GM12874 (cell line): ENCODE measurements at regions not wholly inside any gene's neighbourhood (a gene's known extent, or its start where the extent isn't known, plus 50 kb on each side); places are given as distances from the start of the nearest gene placed in this dataset.
A peak's percentile ranks its signal among the peaks of the same experiment; 100 is the strongest.

Source experiments
- CTCF ChIP-seq: IDR thresholded peaks from 2 replicates; pipeline ENCODE4 v1.5.1; 2011; ENCODE audit warnings: low read depth, mild to moderate bottlenecking, control low read depth, low read length, moderate library complexity; ENCODE audit not compliant: insufficient read depth

GRCh38 chr5:61926911-61927310, 379.1 kb upstream of the KIF2A start:
- no peak for TF ChIP-seq CTCF

- no peak for TF ChIP-seq CTCF
Observed at GRCh38 chr5:61931236-61931635, 374.8 kb upstream of the KIF2A start.

- peak; percentile 40; the same call in 1 of the 2 replicates for TF ChIP-seq CTCF
Observed at GRCh38 chr5:61933787-61934626, 372.0 kb upstream of the KIF2A start.

- TF ChIP-seq CTCF, result no peak
Observed at GRCh38 chr5:61941637-61942036, 364.4 kb upstream of the KIF2A start.

- no peak for TF ChIP-seq CTCF
Observed at GRCh38 chr5:61942462-61943049, 363.4 kb upstream of the KIF2A start.

- no peak for TF ChIP-seq CTCF
Observed at GRCh38 chr5:61943713-61944112, 362.3 kb upstream of the KIF2A start.

- no peak for TF ChIP-seq CTCF
Observed at GRCh38 chr5:61948151-61948550, 357.9 kb upstream of the KIF2A start.
